ENCODE measurements at regions not wholly inside any gene's neighbourhood (a gene's known extent, or its start where the extent isn't known, plus 50 kb on each side); places are given as distances from the start of the nearest gene placed in this dataset.
A peak's percentile ranks its signal among the peaks of the same experiment; 100 is the strongest.

GRCh38 chr2:177088529-177088928 lies 124.1 kb upstream of the HNRNPA3 start:
- no peak for DNase-seq

- no peak for DNase-seq
Measured at GRCh38 chr2:177090967-177091366, 121.6 kb upstream of the HNRNPA3 start.

- DNase-seq: no peak
Measured at GRCh38 chr2:177093371-177093770, 119.2 kb upstream of the HNRNPA3 start.

GRCh38 chr2:177098001-177098613 lies 114.5 kb upstream of the HNRNPA3 start:
- DNase-seq: no peak

- DNase-seq: no peak
Measured at GRCh38 chr2:177101930-177102329, 110.7 kb upstream of the HNRNPA3 start.

GRCh38 chr2:177106212-177106611 lies 106.4 kb upstream of the HNRNPA3 start:
- DNase-seq: no peak

- no peak for DNase-seq
Measured at GRCh38 chr2:177108890-177109289, 103.7 kb upstream of the HNRNPA3 start.

GRCh38 chr2:177114712-177115111 lies 97.9 kb upstream of the HNRNPA3 start:
- no peak for DNase-seq

- DNase-seq: no peak
Measured at GRCh38 chr2:177117755-177118154, 94.8 kb upstream of the HNRNPA3 start.

GRCh38 chr2:177118636-177119035 lies 94.0 kb upstream of the HNRNPA3 start:
- no peak for DNase-seq

- DNase-seq: no peak
Measured at GRCh38 chr2:177119099-177119498, 93.5 kb upstream of the HNRNPA3 start.

- no peak for DNase-seq
Measured at GRCh38 chr2:177123048-177123447, 89.5 kb upstream of the HNRNPA3 start.

- DNase-seq: no peak
Measured at GRCh38 chr2:177124371-177124770, 88.2 kb upstream of the HNRNPA3 start.

GRCh38 chr2:177127821-177128220 lies 84.8 kb upstream of the HNRNPA3 start:
- no peak for DNase-seq

- no peak for DNase-seq
Measured at GRCh38 chr2:177129610-177130009, 83.0 kb upstream of the HNRNPA3 start.

- DNase-seq: no peak
Measured at GRCh38 chr2:177131858-177132257, 80.7 kb upstream of the HNRNPA3 start.

GRCh38 chr2:177138823-177139222 lies 73.8 kb upstream of the HNRNPA3 start:
- DNase-seq: no peak

GRCh38 chr2:177141866-177142265 lies 70.7 kb upstream of the HNRNPA3 start:
- DNase-seq: no peak

- no peak for DNase-seq
Measured at GRCh38 chr2:177143444-177143843, 69.2 kb upstream of the HNRNPA3 start.

- peak in 1 of 2 donors; percentile 71 for DNase-seq
Measured at GRCh38 chr2:177147093-177147694, 65.4 kb upstream of the HNRNPA3 start.

GRCh38 chr2:177147834-177148445 lies 64.7 kb upstream of the HNRNPA3 start:
- DNase-seq: no peak

- DNase-seq: peak; percentile 25 to 71
Measured at GRCh38 chr2:177148477-177149154, 64.0 kb upstream of the HNRNPA3 start.

GRCh38 chr2:177149155-177149503 lies 63.5 kb upstream of the HNRNPA3 start:
- no peak for DNase-seq

GRCh38 chr2:177153805-177154204 lies 58.8 kb upstream of the HNRNPA3 start:
- no peak for DNase-seq

All from bone marrow (tissue), 2 donors.